GM12865 (cell line): ENCODE measurements at regions not wholly inside any gene's neighbourhood (a gene's known extent, or its start where the extent isn't known, plus 50 kb on each side); places are given as distances from the start of the nearest gene placed in this dataset.
"Not testable (repeated sequence)": the region's sequence is repeated elsewhere in the genome, so short reads cannot be mapped to it uniquely, and the experiment has no call there.

ENCODE experiments used
- DNase-seq: peaks from one replicate; pipeline ENCODE4 v3.0.0; 2010; ENCODE audit warnings: low read depth
- H3K4me3 ChIP-seq: 2 replicates; pipeline ENCODE4 v1.5.1; 2011; ENCODE audit warnings: mild to moderate bottlenecking, low read depth, low read length, control low read depth
- CTCF ChIP-seq: IDR thresholded peaks from 2 replicates; pipeline ENCODE4 v1.5.1; 2011; ENCODE audit warnings: low read length, control low read depth, low read depth, inconsistent platforms; ENCODE audit not compliant: insufficient read depth; ENCODE audit errors: missing control alignments

- DNase-seq: no peak
- no peak for TF ChIP-seq CTCF
- no peak overlapping the region for H3K4me3 ChIP-seq
These were observed 1178.4 kb upstream of the ATXN8OS start for GRCh38 chr13:68929075-68929745.

GRCh38 chr13:68927387-68928026 lies 1180.1 kb upstream of the ATXN8OS start:
- DNase-seq: peak; percentile 5
- TF ChIP-seq CTCF: peak; percentile 26
- H3K4me3 ChIP-seq: no peak overlapping the region

- no peak for TF ChIP-seq CTCF
- H3K4me3 ChIP-seq: no peak overlapping the region
- no peak for DNase-seq
These were observed 1183.6 kb upstream of the ATXN8OS start for GRCh38 chr13:68923995-68924394.

GRCh38 chr13:68908879-68909278 lies 1198.7 kb upstream of the ATXN8OS start:
- no peak overlapping the region for H3K4me3 ChIP-seq
- no peak for DNase-seq
- TF ChIP-seq CTCF: no peak

GRCh38 chr13:68905186-68905585 lies 1202.4 kb upstream of the ATXN8OS start:
- no peak for TF ChIP-seq CTCF
- DNase-seq: no peak
- no peak overlapping the region for H3K4me3 ChIP-seq

GRCh38 chr13:68897331-68897928 lies 1210.2 kb upstream of the ATXN8OS start:
- no peak for DNase-seq
- no peak for TF ChIP-seq CTCF
- H3K4me3 ChIP-seq: no peak overlapping the region

- no peak for TF ChIP-seq CTCF
- no peak overlapping the region for H3K4me3 ChIP-seq
- no peak for DNase-seq
These were observed 1211.9 kb upstream of the ATXN8OS start for GRCh38 chr13:68895696-68896095.

GRCh38 chr13:68893721-68894120 lies 1213.9 kb upstream of the ATXN8OS start:
- DNase-seq, H3K4me3 ChIP-seq: not testable (repeated sequence)

- DNase-seq, H3K4me3 ChIP-seq: not testable (repeated sequence)
These were observed 1215.0 kb upstream of the ATXN8OS start for GRCh38 chr13:68892596-68892995.

- DNase-seq, H3K4me3 ChIP-seq: not testable (repeated sequence)
These were observed 1217.5 kb upstream of the ATXN8OS start for GRCh38 chr13:68890101-68890500.
